ENCODE measurements at regions not wholly inside any gene's neighbourhood (a gene's known extent, or its start where the extent isn't known, plus 50 kb on each side); places are given as distances from the start of the nearest gene placed in this dataset.

GRCh38 chr10:6305401-6306321, 102.9 kb downstream of the PFKFB3 start:
- DNase-seq, result no peak

GRCh38 chr10:6306917-6307316, 104.2 kb downstream of the PFKFB3 start:
- DNase-seq, result no peak

- no peak for DNase-seq
Observed at GRCh38 chr10:6309816-6310215, 107.1 kb downstream of the PFKFB3 start.

GRCh38 chr10:6310977-6311376, 108.2 kb downstream of the PFKFB3 start:
- DNase-seq, result no peak

GRCh38 chr10:6311700-6312330, 109.1 kb downstream of the PFKFB3 start:
- DNase-seq, result no peak

GRCh38 chr10:6312636-6313035, 109.9 kb downstream of the PFKFB3 start:
- DNase-seq, result no peak

GRCh38 chr10:6313111-6313895, 110.6 kb downstream of the PFKFB3 start:
- no peak for DNase-seq

GRCh38 chr10:6314620-6315205, 112.0 kb downstream of the PFKFB3 start:
- no peak for DNase-seq

GRCh38 chr10:6319119-6319518, 116.4 kb downstream of the PFKFB3 start:
- DNase-seq, result no peak

GRCh38 chr10:6320320-6321010, 117.7 kb downstream of the PFKFB3 start:
- DNase-seq, result no peak

- DNase-seq, result no peak
Observed at GRCh38 chr10:6321880-6322279, 119.1 kb downstream of the PFKFB3 start.

- no peak for DNase-seq
Observed at GRCh38 chr10:6322805-6323204, 120.1 kb downstream of the PFKFB3 start.

GRCh38 chr10:6327961-6328698, 125.4 kb downstream of the PFKFB3 start:
- no peak for DNase-seq

GRCh38 chr10:6328699-6329423, 126.1 kb downstream of the PFKFB3 start:
- DNase-seq, result no peak

GRCh38 chr10:6333086-6333485, 130.4 kb downstream of the PFKFB3 start:
- DNase-seq, result no peak

GRCh38 chr10:6333973-6334372, 131.2 kb downstream of the PFKFB3 start:
- DNase-seq, result no peak

- no peak for DNase-seq
Observed at GRCh38 chr10:6336016-6336415, 133.3 kb downstream of the PFKFB3 start.

GRCh38 chr10:6337382-6337781, 134.7 kb downstream of the PFKFB3 start:
- DNase-seq, result no peak

GRCh38 chr10:6338361-6338760, 135.6 kb downstream of the PFKFB3 start:
- no peak for DNase-seq

GRCh38 chr10:6339891-6340290, 137.2 kb downstream of the PFKFB3 start:
- no peak for DNase-seq

- peak; percentile 42 to 50 for DNase-seq
Observed at GRCh38 chr10:6342096-6342685, 139.5 kb downstream of the PFKFB3 start.
